CD14-positive monocyte (primary cell): ENCODE measurements at regions not wholly inside any gene's neighbourhood (a gene's known extent, or its start where the extent isn't known, plus 50 kb on each side); places are given as distances from the start of the nearest gene placed in this dataset.
A peak's percentile ranks its signal among the peaks of the same experiment; 100 is the strongest.
"Not testable (repeated sequence)": the region's sequence is repeated elsewhere in the genome, so short reads cannot be mapped to it uniquely, and the experiment has no call there.

Source experiments
- DNase-seq, 3 donors: peaks; one replicate each; pipeline ENCODE4 v3.0.0-alpha.2; 2011 to 2022
- H2AFZ ChIP-seq: 2 replicates; pipeline ENCODE4 v1.6.0; 2012; ENCODE audit warnings: mild to moderate bottlenecking, low read depth, low read length, inconsistent platforms; ENCODE audit not compliant: insufficient read depth, poor library complexity, severe bottlenecking
- H3K27ac ChIP-seq, 2 donors: 1 replicate in 1 of 2; 2 replicates in 1 of 2; pipeline ENCODE4 v1.5.1; 2012 to 2013; ENCODE audit warnings: low read length in 2 of 2, control low read depth in 1 of 2, inconsistent platforms in 1 of 2, low read depth in 1 of 2, mild to moderate bottlenecking in 1 of 2
- H3K27me3 ChIP-seq, 2 donors: one replicate each; pipeline versions ENCODE4 v1.6.0 to v1.6.1; 2011 to 2013; ENCODE audit warnings: low read length in 2 of 2; ENCODE audit not compliant: control insufficient read depth in 2 of 2, insufficient read depth in 2 of 2
- H3K36me3 ChIP-seq, 2 donors: replicated peaks in 1 of 2; 1 replicate in 1 of 2; 2 replicates in 1 of 2; pipeline versions ENCODE4 v1.5.1 to v1.6.1; 2012 to 2013; ENCODE audit warnings: low read length in 2 of 2, control low read depth in 1 of 2, inconsistent platforms in 1 of 2, mild to moderate bottlenecking in 1 of 2; ENCODE audit not compliant: insufficient read depth in 2 of 2, control insufficient read depth in 1 of 2
- H3K4me1 ChIP-seq, 2 donors: 1 replicate in 1 of 2; 2 replicates in 1 of 2; pipeline versions ENCODE4 v1.5.1 to v1.6.1; 2012 to 2013; ENCODE audit warnings: low read length in 2 of 2, control low read depth in 1 of 2, inconsistent platforms in 1 of 2, mild to moderate bottlenecking in 1 of 2, moderate library complexity in 1 of 2; ENCODE audit not compliant: insufficient read depth in 2 of 2, control insufficient read depth in 1 of 2
- H3K4me2 ChIP-seq: replicated peaks from 2 replicates; pipeline ENCODE3; 2012; ENCODE audit warnings: low read length, moderate library complexity, mild to moderate bottlenecking; ENCODE audit not compliant: poor library complexity, severe bottlenecking; ENCODE audit errors: extremely low read depth
- H3K4me3 ChIP-seq, 3 experiments: fragments of 200-600 bp in 1 of 3; sonication (generic) in 1 of 3; replicated peaks in 1 of 3; 1 replicate in 2 of 3; 2 replicates in 1 of 3; pipeline ENCODE4 v1.5.1; 2011 to 2013; ENCODE audit warnings: low read length in 3 of 3, mild to moderate bottlenecking in 3 of 3, control low read depth in 2 of 3, low read depth in 2 of 3, inconsistent platforms in 1 of 3, moderate library complexity in 1 of 3
- H3K79me2 ChIP-seq: 2 replicates; pipeline ENCODE4 v1.6.0; 2012; ENCODE audit warnings: mild to moderate bottlenecking, control low read depth, inconsistent platforms, low read length, moderate library complexity; ENCODE audit not compliant: insufficient read depth
- H3K9ac ChIP-seq: 2 replicates; pipeline ENCODE4 v1.6.0; 2017; ENCODE audit warnings: low read length, mild to moderate bottlenecking; ENCODE audit not compliant: insufficient read depth, poor library complexity, severe bottlenecking
- H3K9me3 ChIP-seq, 2 donors: replicated peaks in 1 of 2; 1 replicate in 1 of 2; 2 replicates in 1 of 2; pipeline versions ENCODE4 v1.5.1 to v1.6.1; 2012 to 2013; ENCODE audit warnings: low read length in 2 of 2, control low read depth in 1 of 2; ENCODE audit not compliant: control insufficient read depth in 1 of 2, insufficient read depth in 1 of 2
- H4K20me1 ChIP-seq: 2 replicates; pipeline ENCODE4 v1.6.0; 2012; ENCODE audit warnings: mild to moderate bottlenecking, low read length, control low read depth, moderate library complexity; ENCODE audit not compliant: insufficient read depth
- H3K27ac Mint-ChIP-seq, 7 donors: one replicate each; pipeline ENCODE4 v1.8.0; 2020; ENCODE audit warnings: mild to moderate bottlenecking in 7 of 7, mixed read lengths in 7 of 7, moderate library complexity in 6 of 7, inconsistent platforms in 2 of 7
- H3K27me3 Mint-ChIP-seq, 3 donors: one replicate each; pipeline ENCODE4 v1.8.0; 2021 to 2022; ENCODE audit warnings: low read depth in 3 of 3, mild to moderate bottlenecking in 3 of 3, mixed read lengths in 3 of 3, moderate library complexity in 3 of 3, inconsistent platforms in 1 of 3
- H3K36me3 Mint-ChIP-seq, 2 donors: one replicate each; pipeline ENCODE4 v1.8.0; 2020; ENCODE audit warnings: mixed read lengths in 2 of 2, inconsistent platforms in 1 of 2, mild to moderate bottlenecking in 1 of 2
- H3K4me1 Mint-ChIP-seq: one replicate; pipeline ENCODE4 v1.8.0; 2020; ENCODE audit warnings: mild to moderate bottlenecking, mixed read lengths
- H3K4me3 Mint-ChIP-seq, 2 donors: one replicate each; pipeline ENCODE4 v1.8.0; 2020; ENCODE audit warnings: mild to moderate bottlenecking in 2 of 2, mixed read lengths in 2 of 2, moderate library complexity in 1 of 2
- H3K9me3 Mint-ChIP-seq, 7 donors: one replicate each; pipeline ENCODE4 v1.8.0; 2020 to 2022; ENCODE audit warnings: mixed read lengths in 7 of 7, mild to moderate bottlenecking in 6 of 7, moderate library complexity in 6 of 7, inconsistent platforms in 2 of 7
- CTCF ChIP-seq: fragments of 200-600 bp; IDR thresholded peaks from one replicate; pipeline ENCODE4 v1.8.0; 2022; ENCODE audit warnings: antibody characterized with exemption, mild to moderate bottlenecking
- WGBS: methylation state at CpG from one replicate; pipeline ENCODE4 v1.1.5; 2013; ENCODE audit warnings: missing lambda C conversion rate; ENCODE audit not compliant: insufficient coverage; 5-methylcytosine and 5-hydroxymethylcytosine counted together
- intact Hi-C, 2 donors: fragments of 100-400 bp; cut with micrococcal nuclease; formaldehyde crosslinking; loops; one replicate each; pipeline versions ENCODE4 v1.15.0 to v1.15.1; 2023

- Histone ChIP-seq H4K20me1 (no peaks in the 10 kb centered on the region), H3K9me3 (no peaks in the 10 kb centered on the region), H3K27me3 (peaks cover 0 to 3% of the 10 kb centered on the region in 2 donors), H2AFZ (no peak overlapping the region), H3K4me2 (no peak overlapping the region), H3K4me3 (no peak overlapping the region), H3K79me2 (no peaks in the 10 kb centered on the region), H3K9ac (no peak overlapping the region), H3K27ac (peak overlapping the region in 1 of 2 donors; percentile 42), H3K4me1 (peaks cover 25 to 37% of the 10 kb centered on the region in 2 donors), H3K36me3 (no peaks in the 10 kb centered on the region)
- Mint-ChIP-seq H3K9me3 (peaks cover 0 to 8% (median 4%) of the 10 kb centered on the region in 7 donors), H3K4me1 (peaks cover 36% of the 10 kb centered on the region), H3K36me3 (no peaks in the 10 kb centered on the region), H3K4me3 (no peak overlapping the region), H3K27me3 (peaks cover 0 to 2% (median 1%) of the 10 kb centered on the region in 3 donors), H3K27ac (peak overlapping the region; percentile 56 to 81 (median 73))
- no CpG with 5 or more reads among the region's 2 CpGs for WGBS
- TF ChIP-seq CTCF, result no peak
- intact Hi-C loops, result no loop called here
- DNase-seq, result peak; percentile 69 to 75 (median 71)
Observed at GRCh38 chr5:159805021-159805420, 111.3 kb upstream of the ADRA1B start.

- H3K4me1 ChIP-seq, result peaks cover 25 to 36% of the 10 kb centered on the region in 2 donors
- DNase-seq, H3K79me2 ChIP-seq, H4K20me1 ChIP-seq, H3K9ac ChIP-seq, H3K9me3 ChIP-seq, H3K4me3 Mint-ChIP-seq, H3K36me3 Mint-ChIP-seq, H3K9me3 Mint-ChIP-seq, H3K36me3 ChIP-seq, H3K27ac Mint-ChIP-seq, H2AFZ ChIP-seq, H3K4me2 ChIP-seq, H3K27me3 Mint-ChIP-seq, H3K27ac ChIP-seq, intact Hi-C loops, H3K27me3 ChIP-seq, H3K4me3 ChIP-seq: not testable (repeated sequence)
- peaks cover 37% of the 10 kb centered on the region for H3K4me1 Mint-ChIP-seq
- WGBS, result no CpG with 5 or more reads among the region's 3 CpGs
Observed at GRCh38 chr5:159807135-159807534, 109.1 kb upstream of the ADRA1B start.
